ENCODE measurements at regions not wholly inside any gene's neighbourhood (a gene's known extent, or its start where the extent isn't known, plus 50 kb on each side); places are given as distances from the start of the nearest gene placed in this dataset.
"Not testable (repeated sequence)": the region's sequence is repeated elsewhere in the genome, so short reads cannot be mapped to it uniquely, and the experiment has no call there.

- no peak for DNase-seq
These were observed 97.6 kb upstream of the HS6ST1 start for GRCh38 chr2:128416109-128416785.

GRCh38 chr2:128416806-128417205 lies 98.1 kb upstream of the HS6ST1 start:
- DNase-seq: no peak

- not testable (repeated sequence) for DNase-seq
These were observed 98.6 kb upstream of the HS6ST1 start for GRCh38 chr2:128417264-128417663.

- no peak for DNase-seq
These were observed 101.5 kb upstream of the HS6ST1 start for GRCh38 chr2:128420131-128420530.

DNA sequence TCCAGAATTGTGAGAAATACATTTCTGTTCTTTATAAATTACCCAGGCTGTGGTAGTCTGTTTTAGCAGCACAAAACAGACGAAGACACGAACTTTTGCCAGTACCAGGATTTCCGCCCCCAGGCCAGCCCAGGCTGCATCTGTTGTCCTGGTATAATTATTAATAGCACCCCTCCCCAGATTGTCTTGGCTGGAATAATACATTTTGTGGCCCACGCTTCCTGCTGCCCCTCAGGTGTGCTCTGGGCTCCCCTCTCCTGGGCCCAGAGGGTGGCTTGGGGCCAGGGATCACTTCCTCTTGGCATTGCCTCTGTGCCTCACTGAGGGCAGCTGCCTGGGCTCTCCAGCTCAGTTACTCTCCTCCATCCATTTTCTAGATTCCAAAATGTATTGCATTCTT lies 102.1 kb upstream of the HS6ST1 start:
- no peak for DNase-seq

DNA sequence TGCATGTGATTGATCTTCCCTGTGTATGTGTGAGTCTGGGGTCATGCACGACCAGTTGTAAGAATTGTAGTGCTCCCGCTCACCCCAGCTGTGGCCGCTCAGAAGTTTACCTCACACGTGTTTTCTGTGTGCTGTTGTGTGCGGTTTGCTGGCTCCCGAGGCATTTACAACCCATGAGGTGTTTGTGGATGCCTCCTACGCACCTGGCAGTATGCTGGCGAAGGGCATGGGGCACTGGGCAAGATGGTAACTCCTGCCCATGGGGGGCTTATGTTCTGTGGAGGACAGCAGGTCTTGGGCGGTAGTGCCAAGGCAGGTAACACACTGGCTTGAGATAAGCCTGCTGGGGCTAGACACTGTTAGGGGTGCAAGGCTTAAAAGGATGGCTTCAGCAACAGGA lies 102.6 kb upstream of the HS6ST1 start:
- DNase-seq: no peak

- DNase-seq: no peak
These were observed 103.2 kb upstream of the HS6ST1 start for GRCh38 chr2:128421861-128422311.

- no peak for DNase-seq
These were observed 103.9 kb upstream of the HS6ST1 start for GRCh38 chr2:128422571-128422970.

DNA sequence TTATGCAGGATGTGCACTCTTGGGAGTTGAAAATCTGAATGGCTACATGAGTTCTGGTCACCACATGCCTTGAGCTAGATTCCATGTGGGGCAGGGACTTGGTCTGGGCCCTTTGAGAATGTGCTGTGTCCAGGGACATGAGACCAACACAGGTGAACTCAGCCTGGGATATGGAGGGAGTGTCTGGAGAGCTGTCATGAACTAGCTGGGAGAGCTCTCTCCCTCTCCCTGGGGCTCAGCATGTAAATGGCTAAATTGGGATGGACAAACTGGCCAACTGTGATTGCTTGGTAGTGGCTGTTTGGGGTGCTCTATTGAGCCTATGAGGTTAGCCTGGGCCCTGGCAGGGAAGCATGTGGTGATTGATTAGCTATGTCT lies 105.1 kb upstream of the HS6ST1 start:
- DNase-seq: no peak

DNA sequence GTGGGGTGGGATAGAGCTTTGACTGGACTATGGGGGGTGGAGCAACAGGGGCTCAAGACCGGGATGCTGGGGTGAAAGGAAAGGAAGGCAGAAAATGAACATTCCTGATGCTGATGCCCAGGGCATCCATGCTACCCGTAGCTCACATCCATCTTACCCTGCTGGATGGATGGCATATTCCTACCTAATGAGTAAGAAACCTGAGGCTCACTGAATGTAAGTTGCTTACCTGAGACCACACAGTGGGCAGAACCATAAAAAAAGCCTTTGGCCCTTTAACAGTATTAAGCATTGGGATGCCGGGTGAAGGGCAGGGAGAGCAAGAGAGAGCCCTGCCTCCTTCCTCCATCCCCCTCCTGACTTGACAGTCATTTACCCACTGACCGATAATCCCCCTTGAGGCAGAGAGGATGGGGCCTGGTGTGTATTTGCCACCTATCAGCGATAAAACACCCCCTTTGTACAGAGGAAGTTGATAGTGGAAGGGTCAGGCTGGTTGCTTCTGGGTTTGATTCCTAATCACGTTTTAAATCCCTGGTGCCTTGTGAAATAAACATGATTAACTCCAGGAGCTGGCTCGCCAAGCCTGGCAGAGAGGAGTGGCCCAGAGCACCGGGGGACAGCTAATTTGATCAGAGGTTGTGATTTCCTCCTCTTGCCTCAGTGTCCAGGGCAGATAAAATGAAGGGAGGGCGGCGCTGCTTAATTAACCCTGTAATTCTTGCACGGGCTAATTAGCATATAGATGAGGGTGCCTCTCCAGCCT lies 105.9 kb upstream of the HS6ST1 start:
- DNase-seq: no peak

GRCh38 chr2:128425216-128425615 lies 106.5 kb upstream of the HS6ST1 start:
- no peak for DNase-seq

DNA sequence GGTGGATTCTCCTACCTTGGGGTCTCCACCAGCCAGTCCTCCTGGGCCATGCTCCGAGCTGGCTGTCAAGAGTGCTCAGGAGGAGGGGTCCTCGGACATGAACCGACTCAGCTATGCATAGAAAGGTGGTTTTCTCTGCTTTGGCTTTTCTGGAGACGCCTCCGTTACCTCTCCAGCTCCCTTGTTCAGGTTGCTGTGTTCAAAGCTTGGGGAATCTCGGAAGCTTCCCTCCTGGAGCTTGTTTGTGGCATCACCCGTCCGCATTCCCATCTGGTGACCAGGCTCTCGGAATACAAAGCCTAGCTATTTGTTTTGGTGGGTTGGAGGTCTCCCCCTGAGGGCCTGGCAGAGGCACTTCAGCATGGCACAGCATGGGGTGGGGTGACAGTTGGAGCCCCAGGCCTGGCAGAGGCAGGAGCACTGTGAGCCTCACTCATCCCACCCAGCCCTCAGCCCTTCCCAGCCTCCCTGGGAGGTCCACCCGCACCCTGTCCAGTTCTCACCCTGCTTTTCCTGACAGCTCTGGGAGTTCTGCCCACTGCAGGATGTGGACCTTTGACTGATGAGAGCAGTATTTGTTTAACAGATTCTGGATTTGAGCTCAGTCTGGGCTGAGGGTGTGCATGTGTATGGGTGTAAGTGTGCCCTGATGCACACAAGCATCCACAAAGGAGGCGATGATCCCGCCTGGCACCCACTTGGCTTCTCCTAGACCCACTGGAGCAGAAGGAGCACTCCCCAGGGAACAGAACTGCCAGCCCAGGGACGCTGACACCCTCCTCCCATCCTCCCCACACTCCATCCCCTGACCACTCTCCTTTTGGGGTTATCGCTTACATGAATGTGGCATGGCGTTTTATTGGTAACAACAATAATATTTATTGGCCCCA lies 107.3 kb upstream of the HS6ST1 start:
- DNase-seq: no peak

GRCh38 chr2:128427413-128427755 lies 108.7 kb upstream of the HS6ST1 start:
- DNase-seq: no peak

DNA sequence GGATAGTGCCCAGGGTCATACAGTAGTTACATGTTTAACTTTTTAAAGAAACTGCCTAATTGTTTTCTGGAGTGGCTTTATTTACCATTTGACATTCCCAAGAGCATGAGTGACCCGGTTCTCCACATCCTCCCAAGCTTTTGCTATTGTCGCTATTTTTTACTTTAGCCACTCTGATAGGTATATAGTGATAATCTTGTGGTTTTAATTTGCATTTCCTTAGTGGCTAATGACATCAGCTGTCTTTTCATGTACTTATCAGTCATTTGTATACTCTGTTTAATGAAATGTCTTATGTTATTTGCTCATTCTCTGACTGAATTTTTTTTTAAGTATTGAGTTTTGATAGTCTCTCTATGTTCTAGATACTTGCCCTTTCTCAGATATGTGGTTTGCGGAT lies 109.7 kb upstream of the HS6ST1 start:
- DNase-seq: no peak

DNA sequence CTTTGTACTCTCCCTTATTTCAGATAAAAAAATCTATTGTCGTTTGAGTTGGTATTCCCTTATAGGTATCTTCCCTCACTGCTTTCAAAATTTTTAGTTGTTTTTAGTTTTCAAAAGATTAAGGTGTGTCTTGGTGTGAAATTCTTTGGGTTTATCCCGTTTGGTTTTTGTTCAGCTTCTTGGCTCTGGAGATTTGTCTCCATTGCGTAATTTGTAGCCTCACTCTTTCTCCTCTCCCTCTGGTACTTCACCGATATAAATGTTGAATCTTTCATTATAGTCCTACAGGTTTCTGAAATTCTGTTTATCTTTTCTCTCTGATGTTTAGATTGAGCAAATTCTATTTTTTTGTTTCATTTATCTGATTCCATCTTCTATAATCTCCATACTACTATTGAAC lies 113.8 kb upstream of the HS6ST1 start:
- no peak for DNase-seq

GRCh38 chr2:128433911-128434550 lies 115.4 kb upstream of the HS6ST1 start:
- no peak for DNase-seq

GRCh38 chr2:128435576-128436478 lies 117.2 kb upstream of the HS6ST1 start:
- no peak for DNase-seq

DNA sequence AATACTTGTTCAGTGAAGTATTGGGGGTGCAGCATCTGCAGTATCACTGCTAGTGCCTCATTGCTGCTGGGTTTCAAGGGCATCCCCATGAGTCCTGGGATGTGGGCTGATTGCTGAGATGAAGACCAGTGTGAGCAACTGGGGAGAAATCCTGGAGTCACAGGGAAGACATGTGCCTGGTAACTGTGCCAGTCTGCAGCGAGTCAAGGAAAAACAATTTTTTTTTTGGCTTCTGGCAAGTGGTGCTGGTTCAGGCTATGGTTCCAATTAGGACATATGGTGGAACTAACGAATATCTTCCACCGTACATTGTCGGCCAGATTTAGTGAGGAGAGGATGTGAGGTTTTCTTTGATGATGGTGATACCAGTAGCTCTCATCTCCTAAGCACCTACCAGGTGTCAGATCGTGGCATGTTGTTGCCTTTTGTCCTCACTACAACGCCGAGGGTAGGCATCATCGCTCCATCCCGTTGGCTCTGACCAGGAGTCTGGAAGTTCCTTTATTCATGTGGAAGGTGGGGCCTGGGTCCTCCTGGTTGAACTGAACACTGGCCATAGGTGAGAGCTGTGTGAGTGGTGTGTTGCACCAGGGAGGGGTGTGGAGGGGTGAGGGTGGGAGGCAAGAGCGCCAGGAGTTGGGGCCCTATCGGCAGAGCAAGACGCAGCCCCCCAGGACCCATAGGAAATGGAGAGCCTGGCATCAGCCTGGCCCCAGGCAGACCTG lies 118.0 kb upstream of the HS6ST1 start:
- no peak for DNase-seq

- no peak for DNase-seq
These were observed 118.5 kb upstream of the HS6ST1 start for GRCh38 chr2:128437204-128437565.

DNA sequence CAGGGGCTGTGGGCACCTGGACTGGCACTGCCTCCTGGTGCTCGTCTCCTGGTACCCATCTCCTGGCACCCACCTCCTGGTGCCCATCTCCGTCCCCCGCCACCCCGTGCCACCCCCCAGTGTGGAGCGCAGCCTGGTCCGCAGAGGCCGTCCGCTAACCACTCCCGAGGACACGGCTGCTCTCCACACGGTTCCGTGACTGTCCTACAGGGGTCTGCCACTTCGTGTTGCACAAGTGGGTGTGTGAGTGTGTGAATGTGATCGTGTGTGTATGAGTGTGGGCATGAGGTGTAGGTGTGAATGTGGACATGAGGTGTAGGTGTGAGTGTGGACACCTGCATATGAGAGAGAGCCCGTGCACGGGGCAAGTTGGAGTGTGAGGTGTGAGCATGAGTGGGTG lies 119.4 kb upstream of the HS6ST1 start:
- DNase-seq: no peak

DNA sequence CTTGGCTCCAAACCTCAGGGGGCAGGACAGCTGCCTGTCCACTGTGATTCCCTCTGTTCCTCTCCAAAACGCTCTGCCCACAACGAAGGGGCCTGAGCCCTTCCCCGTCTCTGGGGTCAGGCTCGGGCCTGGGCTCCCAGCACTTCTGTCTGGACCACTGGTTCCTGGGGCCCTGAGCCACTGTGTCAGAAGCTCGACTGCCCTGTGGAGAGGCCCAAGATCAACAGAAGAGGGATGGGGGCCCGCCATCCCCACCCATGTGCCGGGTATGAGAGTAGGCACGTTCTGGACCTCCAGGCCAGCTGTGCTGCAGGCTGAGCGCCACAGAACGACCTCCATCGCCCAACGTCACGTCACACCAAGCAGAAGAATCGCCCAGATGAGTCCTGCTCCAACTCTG lies 119.9 kb upstream of the HS6ST1 start:
- no peak for DNase-seq
